AG09319 (cell line): ENCODE measurements at regions not wholly inside any gene's neighbourhood (a gene's known extent, or its start where the extent isn't known, plus 50 kb on each side); places are given as distances from the start of the nearest gene placed in this dataset.
"Not testable (repeated sequence)": the region's sequence is repeated elsewhere in the genome, so short reads cannot be mapped to it uniquely, and the experiment has no call there.

ENCODE experiments used
- DNase-seq: peaks from one replicate; pipeline ENCODE4 v3.0.0-alpha.2; 2010; ENCODE audit warnings: low read depth; ENCODE audit errors: extremely low read depth
- CTCF ChIP-seq: IDR thresholded peaks from 2 replicates; pipeline ENCODE4 v1.5.1; 2011; ENCODE audit warnings: low read depth, mild to moderate bottlenecking, inconsistent platforms, low read length, moderate library complexity

GRCh38 chr17:36846410-36847292 is 90.6 kb upstream of the LHX1 start:
- DNase-seq = no peak
- no peak for TF ChIP-seq CTCF

- DNase-seq = no peak
- TF ChIP-seq CTCF = no peak
These were observed 89.0 kb upstream of the LHX1 start for GRCh38 chr17:36848008-36848902.

GRCh38 chr17:36849020-36849419 is 88.3 kb upstream of the LHX1 start:
- not testable (repeated sequence) for DNase-seq

- TF ChIP-seq CTCF = no peak; the same call in 1 of the 2 replicates
- DNase-seq = no peak
These were observed 87.4 kb upstream of the LHX1 start for GRCh38 chr17:36849871-36850348.

- no peak for TF ChIP-seq CTCF
- no peak for DNase-seq
These were observed 86.5 kb upstream of the LHX1 start for GRCh38 chr17:36850790-36851189.

- TF ChIP-seq CTCF = no peak
- no peak for DNase-seq
These were observed 86.0 kb upstream of the LHX1 start for GRCh38 chr17:36851250-36851649.

- not testable (repeated sequence) for DNase-seq
These were observed 84.8 kb upstream of the LHX1 start for GRCh38 chr17:36852478-36852877.

- TF ChIP-seq CTCF = no peak
- no peak for DNase-seq
These were observed 82.3 kb upstream of the LHX1 start for GRCh38 chr17:36854982-36855381.
